ENCODE measurements at regions not wholly inside any gene's neighbourhood (a gene's known extent, or its start where the extent isn't known, plus 50 kb on each side); places are given as distances from the start of the nearest gene placed in this dataset.

DNA sequence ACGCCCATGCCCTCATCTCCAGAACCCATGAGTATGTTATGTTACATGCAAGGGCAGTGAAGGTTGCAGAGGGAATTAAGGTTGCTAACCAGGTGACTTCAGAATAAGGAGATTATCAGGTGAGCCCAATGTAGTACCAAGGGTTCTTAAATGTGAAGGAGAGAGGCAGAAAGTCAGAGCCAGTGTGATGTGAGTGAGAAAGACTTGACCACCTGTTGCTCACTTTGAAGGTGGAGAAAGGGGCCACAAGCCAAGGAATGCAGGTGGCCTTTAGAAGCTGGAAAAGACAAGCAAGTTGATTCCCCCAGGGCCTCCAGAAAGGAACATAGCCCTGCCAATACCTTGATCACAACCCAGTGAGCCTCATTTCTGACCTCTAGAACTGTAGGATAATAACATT, 84.7 kb upstream of the CLDN14 start:
- TF ChIP-seq, protein P1, sequence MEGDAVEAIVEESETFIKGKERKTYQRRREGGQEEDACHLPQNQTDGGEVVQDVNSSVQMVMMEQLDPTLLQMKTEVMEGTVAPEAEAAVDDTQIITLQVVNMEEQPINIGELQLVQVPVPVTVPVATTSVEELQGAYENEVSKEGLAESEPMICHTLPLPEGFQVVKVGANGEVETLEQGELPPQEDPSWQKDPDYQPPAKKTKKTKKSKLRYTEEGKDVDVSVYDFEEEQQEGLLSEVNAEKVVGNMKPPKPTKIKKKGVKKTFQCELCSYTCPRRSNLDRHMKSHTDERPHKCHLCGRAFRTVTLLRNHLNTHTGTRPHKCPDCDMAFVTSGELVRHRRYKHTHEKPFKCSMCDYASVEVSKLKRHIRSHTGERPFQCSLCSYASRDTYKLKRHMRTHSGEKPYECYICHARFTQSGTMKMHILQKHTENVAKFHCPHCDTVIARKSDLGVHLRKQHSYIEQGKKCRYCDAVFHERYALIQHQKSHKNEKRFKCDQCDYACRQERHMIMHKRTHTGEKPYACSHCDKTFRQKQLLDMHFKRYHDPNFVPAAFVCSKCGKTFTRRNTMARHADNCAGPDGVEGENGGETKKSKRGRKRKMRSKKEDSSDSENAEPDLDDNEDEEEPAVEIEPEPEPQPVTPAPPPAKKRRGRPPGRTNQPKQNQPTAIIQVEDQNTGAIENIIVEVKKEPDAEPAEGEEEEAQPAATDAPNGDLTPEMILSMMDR (IDR thresholded peaks at IDR 0.05; ENCODE audit: unreplicated experiment) = no peak
- DNase-seq = no peak
- H3K27me3 Mint-ChIP-seq (ENCODE audit: unreplicated experiment) = peaks cover 75% of the 10 kb centered on the region
- no TSS peak for BruUV-seq (replicated peaks)
- H3K4me1 Mint-ChIP-seq (ENCODE audit: low read depth, unreplicated experiment) = no peaks in the 10 kb centered on the region
- no peak overlapping the region for H3K27ac Mint-ChIP-seq (ENCODE audit: unreplicated experiment)
- H3K4me3 Mint-ChIP-seq (ENCODE audit: low read depth, unreplicated experiment) = no peak overlapping the region
- intact Hi-C loops (cut with micrococcal nuclease; ENCODE audit: unreplicated experiment) = no loop called here
- H3K9me3 Mint-ChIP-seq (ENCODE audit: low read depth, unreplicated experiment) = no peaks in the 10 kb centered on the region
- CTCF ChIA-PET = no interaction called here
- H3K36me3 Mint-ChIP-seq (ENCODE audit: insufficient read depth, unreplicated experiment) = no peaks in the 10 kb centered on the region

DNA sequence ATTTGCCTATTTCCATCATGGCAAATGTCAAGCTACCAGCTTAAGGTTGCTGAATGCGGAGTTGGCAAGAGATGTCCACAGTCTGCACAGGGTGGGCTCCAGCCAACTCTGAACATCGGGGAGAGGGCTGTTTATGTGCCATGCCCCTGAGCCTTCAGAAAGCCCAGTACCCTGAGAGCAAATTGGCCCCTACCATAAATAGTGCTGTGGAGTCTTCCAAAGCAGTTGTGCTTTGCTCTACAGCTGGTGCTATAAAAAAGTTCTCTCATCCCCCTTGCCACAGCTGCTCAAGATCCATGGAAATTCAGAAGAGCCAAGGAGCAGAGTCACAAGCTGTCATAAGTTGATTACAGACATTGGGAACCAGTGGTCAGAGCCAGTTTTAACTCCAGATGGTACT, 85.6 kb upstream of the CLDN14 start:
- Mint-ChIP-seq H3K9me3 (ENCODE audit: low read depth, unreplicated experiment) (no peaks in the 10 kb centered on the region), H3K4me3 (ENCODE audit: low read depth, unreplicated experiment) (no peak overlapping the region), H3K27me3 (ENCODE audit: unreplicated experiment) (peaks cover 81% of the 10 kb centered on the region), H3K4me1 (ENCODE audit: low read depth, unreplicated experiment) (no peaks in the 10 kb centered on the region), H3K36me3 (ENCODE audit: insufficient read depth, unreplicated experiment) (no peaks in the 10 kb centered on the region), H3K27ac (ENCODE audit: unreplicated experiment) (no peak overlapping the region)
- BruUV-seq (replicated peaks) = no TSS peak
- CTCF ChIA-PET = interaction anchor here (0.6 kb wide), 1 partner anchor 169 kb away, joined by 5 read pairs; no protein-coding TSS in a partner anchor
- intact Hi-C loops (cut with micrococcal nuclease; ENCODE audit: unreplicated experiment) = no loop called here
- DNase-seq = no peak
- TF ChIP-seq, protein P1 (IDR thresholded peaks at IDR 0.05; ENCODE audit: unreplicated experiment) = no peak

DNA sequence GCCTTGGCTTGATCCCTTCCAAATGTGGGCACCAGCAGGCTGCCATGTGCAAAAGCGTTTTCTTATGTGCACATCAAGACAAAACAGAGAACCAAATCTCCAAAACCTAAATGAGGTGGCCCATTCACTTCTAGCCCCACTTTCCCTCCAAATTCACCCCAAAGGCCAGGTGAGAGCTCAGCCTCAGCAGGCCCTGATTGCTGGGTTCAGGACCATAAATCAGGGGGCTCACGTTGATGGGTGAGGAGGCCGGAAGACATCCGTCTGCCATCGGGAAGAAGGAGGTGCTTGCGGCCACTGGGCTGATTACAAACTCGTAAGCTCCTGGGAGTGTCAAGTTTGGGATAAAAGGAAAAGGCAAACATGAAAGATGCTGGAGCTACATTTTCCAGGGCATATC, 86.7 kb upstream of the CLDN14 start:
- H3K4me3 Mint-ChIP-seq (ENCODE audit: low read depth, unreplicated experiment) = no peak overlapping the region
- no TSS peak for BruUV-seq (replicated peaks)

DNA sequence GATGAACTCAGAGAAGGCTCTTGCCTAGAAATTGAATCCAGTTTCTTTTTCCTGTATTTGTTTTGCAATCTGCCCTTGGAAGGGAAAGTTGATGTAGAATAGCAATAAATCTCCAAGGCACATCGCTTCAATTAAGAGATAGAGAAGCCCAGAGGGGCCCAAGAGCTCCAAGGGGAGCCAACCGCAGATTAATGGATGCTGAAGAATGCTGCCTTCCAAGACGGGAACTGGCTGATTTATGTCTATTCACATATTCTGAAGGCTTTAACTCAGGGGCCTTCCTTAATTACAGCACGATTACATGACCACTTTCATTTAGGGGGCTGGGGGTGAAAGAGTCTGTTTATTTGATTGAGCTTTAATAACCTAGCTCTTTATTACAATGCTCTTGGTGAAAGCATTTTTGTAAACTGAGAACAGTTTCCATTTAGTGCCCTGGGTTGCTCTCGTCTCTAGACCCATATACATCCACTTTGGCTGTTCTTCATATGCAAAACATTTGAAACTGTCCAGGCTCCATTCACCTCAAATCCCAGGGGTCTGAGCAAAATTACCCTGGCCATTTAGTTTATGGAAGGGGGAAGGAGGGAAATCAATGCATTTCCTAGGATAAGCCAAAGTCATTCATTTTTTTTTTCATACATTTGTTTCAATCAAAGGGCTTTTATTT, 87.4 kb upstream of the CLDN14 start:
- intact Hi-C loops (cut with micrococcal nuclease; ENCODE audit: unreplicated experiment) = no loop called here
- Mint-ChIP-seq H3K36me3 (ENCODE audit: insufficient read depth, unreplicated experiment) (no peaks in the 10 kb centered on the region), H3K27ac (ENCODE audit: unreplicated experiment) (no peak overlapping the region), H3K4me1 (ENCODE audit: low read depth, unreplicated experiment) (no peaks in the 10 kb centered on the region), H3K27me3 (ENCODE audit: unreplicated experiment) (peaks cover 75% of the 10 kb centered on the region), H3K9me3 (ENCODE audit: low read depth, unreplicated experiment) (no peaks in the 10 kb centered on the region), H3K4me3 (ENCODE audit: low read depth, unreplicated experiment) (no peak overlapping the region)
- DNase-seq = no peak
- TF ChIP-seq, protein P1 (IDR thresholded peaks at IDR 0.05; ENCODE audit: unreplicated experiment) = no peak
- CTCF ChIA-PET = no interaction called here
- BruUV-seq (replicated peaks) = no TSS peak

More for the DNA sequence above, 86.7 kb upstream of the CLDN14 start:
- no peaks in the 10 kb centered on the region for H3K9me3 Mint-ChIP-seq (ENCODE audit: low read depth, unreplicated experiment)
- DNase-seq = no peak
- intact Hi-C loops (cut with micrococcal nuclease; ENCODE audit: unreplicated experiment) = no loop called here
- H3K4me1 Mint-ChIP-seq (ENCODE audit: low read depth, unreplicated experiment) = no peaks in the 10 kb centered on the region
- H3K27ac Mint-ChIP-seq (ENCODE audit: unreplicated experiment) = no peak overlapping the region
- CTCF ChIA-PET = no interaction called here
- TF ChIP-seq, protein P1 (IDR thresholded peaks at IDR 0.05; ENCODE audit: unreplicated experiment) = no peak
- no peaks in the 10 kb centered on the region for H3K36me3 Mint-ChIP-seq (ENCODE audit: insufficient read depth, unreplicated experiment)
- H3K27me3 Mint-ChIP-seq (ENCODE audit: unreplicated experiment) = peaks cover 75% of the 10 kb centered on the region

Measured in Calu3 (cell line).